Body of pancreas (tissue), 4 donors: ENCODE measurements at regions not wholly inside any gene's neighbourhood (a gene's known extent, or its start where the extent isn't known, plus 50 kb on each side); places are given as distances from the start of the nearest gene placed in this dataset.

ENCODE experiments used
- POLR2A ChIP-seq, 3 donors: fragments of 450-650 bp; IDR thresholded peaks; one replicate each; pipeline ENCODE4 v1.6.1; 2016; ENCODE audit warnings: antibody characterized with exemption in 3 of 3, mild to moderate bottlenecking in 2 of 3
- TF ChIP-seq, protein P1 (sequence below), 7 experiments: fragments of 450-650 bp in 4 of 7; fragments of 200-600 bp in 3 of 7; sonication (generic) in 3 of 7; IDR thresholded peaks; one replicate each; pipeline ENCODE4 v1.5.1; 2016 to 2019; ENCODE audit warnings: antibody characterized with exemption in 7 of 7

- TF ChIP-seq, protein P1, sequence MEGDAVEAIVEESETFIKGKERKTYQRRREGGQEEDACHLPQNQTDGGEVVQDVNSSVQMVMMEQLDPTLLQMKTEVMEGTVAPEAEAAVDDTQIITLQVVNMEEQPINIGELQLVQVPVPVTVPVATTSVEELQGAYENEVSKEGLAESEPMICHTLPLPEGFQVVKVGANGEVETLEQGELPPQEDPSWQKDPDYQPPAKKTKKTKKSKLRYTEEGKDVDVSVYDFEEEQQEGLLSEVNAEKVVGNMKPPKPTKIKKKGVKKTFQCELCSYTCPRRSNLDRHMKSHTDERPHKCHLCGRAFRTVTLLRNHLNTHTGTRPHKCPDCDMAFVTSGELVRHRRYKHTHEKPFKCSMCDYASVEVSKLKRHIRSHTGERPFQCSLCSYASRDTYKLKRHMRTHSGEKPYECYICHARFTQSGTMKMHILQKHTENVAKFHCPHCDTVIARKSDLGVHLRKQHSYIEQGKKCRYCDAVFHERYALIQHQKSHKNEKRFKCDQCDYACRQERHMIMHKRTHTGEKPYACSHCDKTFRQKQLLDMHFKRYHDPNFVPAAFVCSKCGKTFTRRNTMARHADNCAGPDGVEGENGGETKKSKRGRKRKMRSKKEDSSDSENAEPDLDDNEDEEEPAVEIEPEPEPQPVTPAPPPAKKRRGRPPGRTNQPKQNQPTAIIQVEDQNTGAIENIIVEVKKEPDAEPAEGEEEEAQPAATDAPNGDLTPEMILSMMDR (IDR thresholded peaks at IDR 0.05): no peak
- TF ChIP-seq POLR2A (IDR thresholded peaks at IDR 0.05): no peak
Observed at GRCh38 chr4:36785973-36786372, 458.6 kb upstream of the NWD2 start.
